ENCODE measurements at regions not wholly inside any gene's neighbourhood (a gene's known extent, or its start where the extent isn't known, plus 50 kb on each side); places are given as distances from the start of the nearest gene placed in this dataset.

GRCh38 chr16:87200637-87201036 lies 116.6 kb downstream of the C16orf95 start:
- TF ChIP-seq, protein P1, sequence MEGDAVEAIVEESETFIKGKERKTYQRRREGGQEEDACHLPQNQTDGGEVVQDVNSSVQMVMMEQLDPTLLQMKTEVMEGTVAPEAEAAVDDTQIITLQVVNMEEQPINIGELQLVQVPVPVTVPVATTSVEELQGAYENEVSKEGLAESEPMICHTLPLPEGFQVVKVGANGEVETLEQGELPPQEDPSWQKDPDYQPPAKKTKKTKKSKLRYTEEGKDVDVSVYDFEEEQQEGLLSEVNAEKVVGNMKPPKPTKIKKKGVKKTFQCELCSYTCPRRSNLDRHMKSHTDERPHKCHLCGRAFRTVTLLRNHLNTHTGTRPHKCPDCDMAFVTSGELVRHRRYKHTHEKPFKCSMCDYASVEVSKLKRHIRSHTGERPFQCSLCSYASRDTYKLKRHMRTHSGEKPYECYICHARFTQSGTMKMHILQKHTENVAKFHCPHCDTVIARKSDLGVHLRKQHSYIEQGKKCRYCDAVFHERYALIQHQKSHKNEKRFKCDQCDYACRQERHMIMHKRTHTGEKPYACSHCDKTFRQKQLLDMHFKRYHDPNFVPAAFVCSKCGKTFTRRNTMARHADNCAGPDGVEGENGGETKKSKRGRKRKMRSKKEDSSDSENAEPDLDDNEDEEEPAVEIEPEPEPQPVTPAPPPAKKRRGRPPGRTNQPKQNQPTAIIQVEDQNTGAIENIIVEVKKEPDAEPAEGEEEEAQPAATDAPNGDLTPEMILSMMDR (IDR thresholded peaks at IDR 0.05) = no peak
- no peak for TF ChIP-seq POLR2AphosphoS5 (IDR thresholded peaks at IDR 0.05; ENCODE audit: insufficient read depth in 1 of 2, low read depth in 1 of 2)

All from vagina (tissue), 2 donors.